ENCODE measurements at regions not wholly inside any gene's neighbourhood (a gene's known extent, or its start where the extent isn't known, plus 50 kb on each side); places are given as distances from the start of the nearest gene placed in this dataset.

GRCh38 chr2:215760091-215760490 lies 253.3 kb downstream of the MREG start:
- no peaks in the 10 kb centered on the region for H3K36me3 ChIP-seq (ENCODE audit: low read depth)
- peaks cover 2% of the 10 kb centered on the region for H3K4me1 ChIP-seq (ENCODE audit: insufficient read depth, poor library complexity, severe bottlenecking)
- no peak for ATAC-seq (ENCODE audit: low read depth)
- no peak for DNase-seq (ENCODE audit: low spot score)
- no peak for TF ChIP-seq CTCF (IDR thresholded peaks at IDR 0.05; ENCODE audit: poor library complexity, severe bottlenecking)
- no peak overlapping the region for H3K27ac ChIP-seq (ENCODE audit: poor library complexity, severe bottlenecking)
- H3K27me3 ChIP-seq (ENCODE audit: insufficient read depth, poor library complexity, severe bottlenecking) = no peaks in the 10 kb centered on the region
- H3K9me3 ChIP-seq (ENCODE audit: severe bottlenecking) = no peaks in the 10 kb centered on the region
- no peak overlapping the region for H3K4me3 ChIP-seq (ENCODE audit: severe bottlenecking)

- DNase-seq (ENCODE audit: low spot score) = no peak
- no peak for TF ChIP-seq CTCF (IDR thresholded peaks at IDR 0.05; ENCODE audit: poor library complexity, severe bottlenecking)
- Histone ChIP-seq H3K27ac (ENCODE audit: poor library complexity, severe bottlenecking) (no peak overlapping the region), H3K4me3 (ENCODE audit: severe bottlenecking) (no peak overlapping the region), H3K36me3 (ENCODE audit: low read depth) (no peaks in the 10 kb centered on the region), H3K4me1 (ENCODE audit: insufficient read depth, poor library complexity, severe bottlenecking) (no peaks in the 10 kb centered on the region), H3K9me3 (ENCODE audit: severe bottlenecking) (no peaks in the 10 kb centered on the region), H3K27me3 (ENCODE audit: insufficient read depth, poor library complexity, severe bottlenecking) (no peaks in the 10 kb centered on the region)
- ATAC-seq (ENCODE audit: low read depth) = no peak
Observed at GRCh38 chr2:215758691-215759090, 254.7 kb downstream of the MREG start.

- TF ChIP-seq CTCF (IDR thresholded peaks at IDR 0.05; ENCODE audit: poor library complexity, severe bottlenecking) = no peak
- Histone ChIP-seq H3K27ac (ENCODE audit: poor library complexity, severe bottlenecking) (no peak overlapping the region), H3K4me1 (ENCODE audit: insufficient read depth, poor library complexity, severe bottlenecking) (peaks cover 3% of the 10 kb centered on the region), H3K27me3 (ENCODE audit: insufficient read depth, poor library complexity, severe bottlenecking) (no peaks in the 10 kb centered on the region), H3K36me3 (ENCODE audit: low read depth) (no peaks in the 10 kb centered on the region), H3K9me3 (ENCODE audit: severe bottlenecking) (no peaks in the 10 kb centered on the region), H3K4me3 (ENCODE audit: severe bottlenecking) (no peak overlapping the region)
- no peak for ATAC-seq (ENCODE audit: low read depth)
- DNase-seq (ENCODE audit: low spot score) = no peak
Observed at GRCh38 chr2:215756346-215756730, 257.0 kb downstream of the MREG start.

GRCh38 chr2:215755641-215756345 lies 257.6 kb downstream of the MREG start:
- ATAC-seq (ENCODE audit: low read depth) (no peak), DNase-seq (ENCODE audit: low spot score) (no peak)
- no peaks in the 10 kb centered on the region for H3K27me3 ChIP-seq (ENCODE audit: insufficient read depth, poor library complexity, severe bottlenecking)
- no peak overlapping the region for H3K4me3 ChIP-seq (ENCODE audit: severe bottlenecking)
- H3K27ac ChIP-seq (ENCODE audit: poor library complexity, severe bottlenecking) = no peak overlapping the region
- H3K9me3 ChIP-seq (ENCODE audit: severe bottlenecking) = no peaks in the 10 kb centered on the region
- H3K4me1 ChIP-seq (ENCODE audit: insufficient read depth, poor library complexity, severe bottlenecking) = peaks cover 3% of the 10 kb centered on the region
- TF ChIP-seq CTCF (IDR thresholded peaks at IDR 0.05; ENCODE audit: poor library complexity, severe bottlenecking) = no peak
- no peaks in the 10 kb centered on the region for H3K36me3 ChIP-seq (ENCODE audit: low read depth)

GRCh38 chr2:215754546-215754945 lies 258.8 kb downstream of the MREG start:
- Histone ChIP-seq H3K9me3 (ENCODE audit: severe bottlenecking) (no peaks in the 10 kb centered on the region), H3K4me1 (ENCODE audit: insufficient read depth, poor library complexity, severe bottlenecking) (peaks cover 3% of the 10 kb centered on the region), H3K4me3 (ENCODE audit: severe bottlenecking) (no peak overlapping the region), H3K27ac (ENCODE audit: poor library complexity, severe bottlenecking) (no peak overlapping the region), H3K36me3 (ENCODE audit: low read depth) (no peaks in the 10 kb centered on the region), H3K27me3 (ENCODE audit: insufficient read depth, poor library complexity, severe bottlenecking) (no peaks in the 10 kb centered on the region)
- DNase-seq (ENCODE audit: low spot score) = no peak
- no peak for ATAC-seq (ENCODE audit: low read depth)
- no peak for TF ChIP-seq CTCF (IDR thresholded peaks at IDR 0.05; ENCODE audit: poor library complexity, severe bottlenecking)

Data from RWPE2 (cell line).